Ovary (tissue), 7 donors: ENCODE measurements at regions not wholly inside any gene's neighbourhood (a gene's known extent, or its start where the extent isn't known, plus 50 kb on each side); places are given as distances from the start of the nearest gene placed in this dataset.
A peak's percentile ranks its signal among the peaks of the same experiment; 100 is the strongest.

ENCODE experiments used
- DNase-seq, 5 donors: peaks; one replicate each; pipeline ENCODE4 v3.0.0-alpha.2; 2019 to 2020
- H3K27ac ChIP-seq, 2 donors: fragments of 200-600 bp; one replicate each; pipeline versions ENCODE4 v1.5.1 to v1.8.0; 2019 to 2022
- H3K27me3 ChIP-seq: fragments of 200-600 bp; one replicate; pipeline ENCODE4 v1.8.0; 2022
- H3K36me3 ChIP-seq: fragments of 200-600 bp; sonication (generic); one replicate; pipeline ENCODE4 v1.5.1; 2019
- H3K4me1 ChIP-seq: one replicate; pipeline ENCODE4 v1.8.1; 2013; ENCODE audit warnings: mild to moderate bottlenecking, moderate library complexity; ENCODE audit not compliant: insufficient read depth
- H3K4me3 ChIP-seq: fragments of 200-600 bp; sonication (generic); one replicate; pipeline ENCODE4 v1.5.1; 2017
- H3K9me3 ChIP-seq, 2 donors: fragments of 200-600 bp in 1 of 2; sonication (generic) in 1 of 2; one replicate each; pipeline versions ENCODE4 v1.5.1 to v1.8.1; 2013 to 2019; ENCODE audit warnings: mild to moderate bottlenecking in 1 of 2, moderate library complexity in 1 of 2
- CTCF ChIP-seq, 3 donors: fragments of 450-650 bp in 2 of 3; fragments of 200-600 bp in 1 of 3; IDR thresholded peaks; one replicate each; pipeline versions ENCODE4 v1.5.1 to v1.8.0; 2016 to 2022; ENCODE audit warnings: antibody characterized with exemption in 3 of 3, mild to moderate bottlenecking in 1 of 3
- EP300 ChIP-seq: sonication (generic); formaldehyde crosslinking; IDR thresholded peaks from one replicate; pipeline ENCODE4 v1.6.1; 2017; ENCODE audit warnings: antibody characterized with exemption
- POLR2A ChIP-seq: fragments of 450-650 bp; IDR thresholded peaks from one replicate; pipeline ENCODE4 v1.6.1; 2017; ENCODE audit warnings: antibody characterized with exemption, mild to moderate bottlenecking, moderate library complexity
- WGBS, 3 donors: extraction: QIAGEN DNeasy Blood & Tissue Kit in 1 of 3; methylation state at CpG; one replicate each; pipeline versions ENCODE4 v1.1.5 to v1.1.7; 2013 to 2017; 5-methylcytosine and 5-hydroxymethylcytosine counted together
- intact Hi-C, 4 donors: fragments of 100-400 bp; cut with DNase I; formaldehyde crosslinking; loops; one replicate each; pipeline versions ENCODE4 v1.11.0 to v1.15.1; 2022 to 2023
- donor health status: DM: no; HTN: no; CAD: no; lungs with moderate emphysema.
- donor health status: DM: no; HTN: no; CAD: no.
- donor health status: Bipolar disorder and iron deficiency.
- donor health status: DM: no; HTN: no; CAD: no.
- donor health status: DM: yes; HTN: yes; CAD: no.

- intact Hi-C loops = no loop called here
- TF ChIP-seq POLR2A (no peak), CTCF (IDR thresholded peaks at IDR 0.05) (no peak)
- no peak overlapping the region for H3K27ac ChIP-seq
- no peak overlapping the region for H3K4me3 ChIP-seq
- no peak for DNase-seq
- H3K9me3 ChIP-seq = no peaks in the 10 kb centered on the region
- WGBS, 3 donors = 77 to 85% (median 81%) methylated on average over 2 of the region's 2 CpGs
- H3K4me1 ChIP-seq = peaks cover 3% of the 10 kb centered on the region
- no peaks in the 10 kb centered on the region for H3K36me3 ChIP-seq
- no peaks in the 10 kb centered on the region for H3K27me3 ChIP-seq
Measured at GRCh38 chr5:168054091-168054490, 237.4 kb upstream of the WWC1 start.

- Histone ChIP-seq H3K4me1 (peaks cover 3% of the 10 kb centered on the region), H3K9me3 (no peaks in the 10 kb centered on the region), H3K27ac (no peak overlapping the region), H3K36me3 (no peaks in the 10 kb centered on the region), H3K27me3 (no peaks in the 10 kb centered on the region), H3K4me3 (no peak overlapping the region)
- TF ChIP-seq CTCF (IDR thresholded peaks at IDR 0.05) (no peak), EP300 (no peak), POLR2A (no peak)
- WGBS, 3 donors = 37 to 49% (median 39%) methylated on average over 3 of the region's 3 CpGs
- no peak for DNase-seq
- intact Hi-C loops = no loop called here
Measured at GRCh38 chr5:168055141-168055683, 236.2 kb upstream of the WWC1 start.

- H3K9me3 ChIP-seq = no peaks in the 10 kb centered on the region
- intact Hi-C loops = no loop called here
- TF ChIP-seq POLR2A (no peak), EP300 (no peak), CTCF (IDR thresholded peaks at IDR 0.05) (no peak)
- no peaks in the 10 kb centered on the region for H3K27me3 ChIP-seq
- H3K4me3 ChIP-seq = no peak overlapping the region
- peak in 1 of 5 donors; percentile 10 for DNase-seq
- WGBS, 3 donors = 4 to 10% (median 9%) methylated on average over 1 of the region's 1 CpG
- H3K36me3 ChIP-seq = no peaks in the 10 kb centered on the region
- H3K4me1 ChIP-seq = peaks cover 3% of the 10 kb centered on the region
- H3K27ac ChIP-seq = no peak overlapping the region
Measured at GRCh38 chr5:168055961-168056360, 235.5 kb upstream of the WWC1 start.

GRCh38 chr5:168056499-168057182, 234.8 kb upstream of the WWC1 start:
- WGBS, 3 donors = 94 to 97% (median 96%) methylated on average over 1 of the region's 1 CpG
- Histone ChIP-seq H3K4me1 (peaks cover 3% of the 10 kb centered on the region), H3K27me3 (no peaks in the 10 kb centered on the region), H3K4me3 (no peak overlapping the region), H3K9me3 (no peaks in the 10 kb centered on the region), H3K27ac (no peak overlapping the region), H3K36me3 (no peaks in the 10 kb centered on the region)
- intact Hi-C loops = no loop called here
- TF ChIP-seq EP300 = no peak
- TF ChIP-seq CTCF (IDR thresholded peaks at IDR 0.05) = no peak
- no peak for TF ChIP-seq POLR2A
- no peak for DNase-seq
